Ovary (tissue), 7 donors: ENCODE measurements at regions not wholly inside any gene's neighbourhood (a gene's known extent, or its start where the extent isn't known, plus 50 kb on each side); places are given as distances from the start of the nearest gene placed in this dataset.

ENCODE experiments used
- DNase-seq, 5 donors: peaks; one replicate each; pipeline ENCODE4 v3.0.0-alpha.2; 2019 to 2020
- H3K27ac ChIP-seq, 2 donors: fragments of 200-600 bp; one replicate each; pipeline versions ENCODE4 v1.5.1 to v1.8.0; 2019 to 2022
- H3K27me3 ChIP-seq: fragments of 200-600 bp; one replicate; pipeline ENCODE4 v1.8.0; 2022
- H3K36me3 ChIP-seq: fragments of 200-600 bp; sonication (generic); one replicate; pipeline ENCODE4 v1.5.1; 2019
- H3K4me1 ChIP-seq: one replicate; pipeline ENCODE4 v1.8.1; 2013; ENCODE audit warnings: mild to moderate bottlenecking, moderate library complexity; ENCODE audit not compliant: insufficient read depth
- H3K4me3 ChIP-seq: fragments of 200-600 bp; sonication (generic); one replicate; pipeline ENCODE4 v1.5.1; 2017
- H3K9me3 ChIP-seq, 2 donors: fragments of 200-600 bp in 1 of 2; sonication (generic) in 1 of 2; one replicate each; pipeline versions ENCODE4 v1.5.1 to v1.8.1; 2013 to 2019; ENCODE audit warnings: mild to moderate bottlenecking in 1 of 2, moderate library complexity in 1 of 2
- EP300 ChIP-seq: sonication (generic); formaldehyde crosslinking; IDR thresholded peaks from one replicate; pipeline ENCODE4 v1.6.1; 2017; ENCODE audit warnings: antibody characterized with exemption
- POLR2A ChIP-seq: fragments of 450-650 bp; IDR thresholded peaks from one replicate; pipeline ENCODE4 v1.6.1; 2017; ENCODE audit warnings: antibody characterized with exemption, mild to moderate bottlenecking, moderate library complexity
- WGBS, 3 donors: extraction: QIAGEN DNeasy Blood & Tissue Kit in 1 of 3; methylation state at CpG; one replicate each; pipeline versions ENCODE4 v1.1.5 to v1.1.7; 2013 to 2017; 5-methylcytosine and 5-hydroxymethylcytosine counted together
- intact Hi-C, 4 donors: fragments of 100-400 bp; cut with DNase I; formaldehyde crosslinking; loops; one replicate each; pipeline versions ENCODE4 v1.11.0 to v1.15.1; 2022 to 2023
- TF ChIP-seq, protein P1 (sequence below), 3 donors: fragments of 450-650 bp in 2 of 3; fragments of 200-600 bp in 1 of 3; IDR thresholded peaks; one replicate each; pipeline versions ENCODE4 v1.5.1 to v1.8.0; 2016 to 2022; ENCODE audit warnings: antibody characterized with exemption in 3 of 3, mild to moderate bottlenecking in 1 of 3
- donor health status: DM: no; HTN: no; CAD: no; lungs with moderate emphysema.
- donor health status: DM: no; HTN: no; CAD: no.
- donor health status: Bipolar disorder and iron deficiency.
- donor health status: DM: no; HTN: no; CAD: no.
- donor health status: DM: yes; HTN: yes; CAD: no.

DNA sequence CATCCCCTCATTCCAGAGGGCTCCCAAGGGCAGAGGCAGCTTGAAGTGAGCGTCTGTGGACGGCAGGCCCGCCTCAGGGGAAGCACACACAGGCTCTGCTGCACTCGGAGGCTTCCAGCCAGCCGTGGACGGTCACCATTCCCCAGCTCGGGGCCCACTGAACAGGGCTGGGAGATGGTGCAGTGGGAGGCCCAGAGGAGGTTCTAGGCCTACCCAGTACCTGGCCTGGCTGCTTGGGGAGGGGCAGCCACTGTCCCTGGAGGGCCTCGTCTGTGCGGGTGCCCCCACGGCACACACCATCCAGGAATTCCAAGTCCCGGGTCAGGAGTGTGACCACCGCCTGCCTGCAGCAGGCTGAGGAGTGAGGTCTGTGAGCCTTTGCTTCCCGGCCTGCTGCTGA lies 80.4 kb downstream of the SIK1 start:
- no peaks in the 10 kb centered on the region for H3K36me3 ChIP-seq
- no peak for TF ChIP-seq EP300
- TF ChIP-seq POLR2A: no peak
- TF ChIP-seq, protein P1, sequence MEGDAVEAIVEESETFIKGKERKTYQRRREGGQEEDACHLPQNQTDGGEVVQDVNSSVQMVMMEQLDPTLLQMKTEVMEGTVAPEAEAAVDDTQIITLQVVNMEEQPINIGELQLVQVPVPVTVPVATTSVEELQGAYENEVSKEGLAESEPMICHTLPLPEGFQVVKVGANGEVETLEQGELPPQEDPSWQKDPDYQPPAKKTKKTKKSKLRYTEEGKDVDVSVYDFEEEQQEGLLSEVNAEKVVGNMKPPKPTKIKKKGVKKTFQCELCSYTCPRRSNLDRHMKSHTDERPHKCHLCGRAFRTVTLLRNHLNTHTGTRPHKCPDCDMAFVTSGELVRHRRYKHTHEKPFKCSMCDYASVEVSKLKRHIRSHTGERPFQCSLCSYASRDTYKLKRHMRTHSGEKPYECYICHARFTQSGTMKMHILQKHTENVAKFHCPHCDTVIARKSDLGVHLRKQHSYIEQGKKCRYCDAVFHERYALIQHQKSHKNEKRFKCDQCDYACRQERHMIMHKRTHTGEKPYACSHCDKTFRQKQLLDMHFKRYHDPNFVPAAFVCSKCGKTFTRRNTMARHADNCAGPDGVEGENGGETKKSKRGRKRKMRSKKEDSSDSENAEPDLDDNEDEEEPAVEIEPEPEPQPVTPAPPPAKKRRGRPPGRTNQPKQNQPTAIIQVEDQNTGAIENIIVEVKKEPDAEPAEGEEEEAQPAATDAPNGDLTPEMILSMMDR (IDR thresholded peaks at IDR 0.05): no peak
- intact Hi-C loops: no loop called here
- no peak overlapping the region for H3K27ac ChIP-seq
- H3K27me3 ChIP-seq: no peaks in the 10 kb centered on the region
- H3K9me3 ChIP-seq: no peaks in the 10 kb centered on the region
- no peak overlapping the region for H3K4me3 ChIP-seq
- WGBS, 3 donors: 89 to 90% (median 90%) methylated on average over 13 of the region's 13 CpGs
- peaks cover 10% of the 10 kb centered on the region for H3K4me1 ChIP-seq
- DNase-seq: no peak

DNA sequence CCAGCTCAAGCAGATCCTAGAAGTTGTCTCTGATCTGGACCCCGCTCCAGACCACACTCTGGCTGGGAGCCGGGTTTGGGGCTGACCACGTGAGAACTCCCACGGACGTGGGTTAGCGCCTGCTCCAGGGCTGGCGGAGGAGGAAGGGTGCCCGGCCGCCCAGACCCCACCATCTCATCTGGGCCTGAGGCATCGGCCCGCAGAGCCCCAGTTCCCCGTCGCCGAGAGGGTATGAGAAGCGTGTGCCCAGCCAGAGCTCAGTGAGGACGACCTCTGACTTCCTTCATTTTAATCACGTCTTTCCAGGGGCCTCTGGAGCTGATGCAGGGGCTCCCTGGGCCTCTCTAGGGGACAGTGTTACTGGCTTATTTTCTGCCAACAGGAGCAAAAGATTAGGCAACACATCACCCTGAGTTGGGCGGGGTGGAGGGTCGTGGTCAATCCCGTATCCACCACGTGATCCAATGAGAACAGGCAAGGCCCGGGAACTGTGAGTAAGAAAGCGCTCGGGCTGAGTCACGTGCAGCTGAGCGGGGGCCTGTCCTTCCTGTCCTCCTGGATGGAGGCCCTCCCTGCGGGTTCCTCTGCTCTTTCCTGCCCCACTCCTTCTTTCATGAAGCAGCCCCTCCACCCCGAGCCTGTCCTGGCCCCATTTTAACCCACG lies 81.1 kb downstream of the SIK1 start:
- Histone ChIP-seq H3K27me3 (no peaks in the 10 kb centered on the region), H3K9me3 (no peaks in the 10 kb centered on the region), H3K4me1 (peaks cover 10% of the 10 kb centered on the region), H3K4me3 (no peak overlapping the region), H3K27ac (no peak overlapping the region), H3K36me3 (no peaks in the 10 kb centered on the region)
- intact Hi-C loops: no loop called here
- TF ChIP-seq EP300 (no peak), POLR2A (no peak)
- TF ChIP-seq, protein P1 (IDR thresholded peaks at IDR 0.05): no peak
- no peak for DNase-seq
- WGBS, 3 donors: 89 to 91% (median 89%) methylated on average over 28 to 29 of the region's 29 CpGs

DNA sequence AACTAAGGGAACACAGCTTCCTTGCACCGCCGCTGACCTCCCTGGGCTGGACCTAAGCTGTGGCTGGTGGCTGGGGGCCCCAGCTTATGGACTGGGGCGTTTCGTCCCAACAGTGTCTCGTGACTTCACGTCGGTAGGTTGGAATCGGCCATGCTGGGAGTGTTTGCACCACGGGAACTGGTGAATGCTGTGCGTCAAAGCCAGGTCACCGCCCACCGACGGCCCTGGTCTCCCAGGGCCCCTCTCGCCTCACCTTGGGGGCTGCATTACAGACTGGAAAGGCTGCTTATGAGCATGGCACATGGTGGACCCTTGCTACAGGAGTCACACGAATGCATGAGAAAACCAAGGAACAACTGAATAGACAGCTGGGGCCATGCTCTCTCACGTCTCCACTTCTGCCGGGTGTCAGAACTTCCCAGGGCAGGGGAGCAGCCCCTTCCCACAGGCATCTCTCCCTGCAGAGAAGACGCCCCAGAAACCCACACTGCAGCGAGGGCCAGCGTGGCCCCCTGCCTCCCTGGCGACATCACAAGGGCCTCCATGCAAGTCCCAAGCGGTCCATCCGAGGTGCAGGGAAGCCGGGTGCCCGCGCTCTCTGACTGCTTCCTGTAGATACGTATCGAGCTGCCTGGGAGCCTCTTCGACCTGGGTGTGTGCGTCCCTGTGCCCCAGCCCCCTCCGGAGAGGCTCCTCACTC lies 81.7 kb downstream of the SIK1 start:
- Histone ChIP-seq H3K4me3 (no peak overlapping the region), H3K4me1 (peaks cover 13% of the 10 kb centered on the region), H3K36me3 (no peaks in the 10 kb centered on the region), H3K27ac (no peak overlapping the region), H3K9me3 (no peaks in the 10 kb centered on the region), H3K27me3 (no peaks in the 10 kb centered on the region)
- 90 to 93% (median 92%) methylated on average over 31 of the region's 31 CpGs for WGBS, 3 donors
- intact Hi-C loops: no loop called here
- no peak for DNase-seq
- TF ChIP-seq, protein P1 (IDR thresholded peaks at IDR 0.05): no peak
- TF ChIP-seq POLR2A (no peak), EP300 (no peak)

DNA sequence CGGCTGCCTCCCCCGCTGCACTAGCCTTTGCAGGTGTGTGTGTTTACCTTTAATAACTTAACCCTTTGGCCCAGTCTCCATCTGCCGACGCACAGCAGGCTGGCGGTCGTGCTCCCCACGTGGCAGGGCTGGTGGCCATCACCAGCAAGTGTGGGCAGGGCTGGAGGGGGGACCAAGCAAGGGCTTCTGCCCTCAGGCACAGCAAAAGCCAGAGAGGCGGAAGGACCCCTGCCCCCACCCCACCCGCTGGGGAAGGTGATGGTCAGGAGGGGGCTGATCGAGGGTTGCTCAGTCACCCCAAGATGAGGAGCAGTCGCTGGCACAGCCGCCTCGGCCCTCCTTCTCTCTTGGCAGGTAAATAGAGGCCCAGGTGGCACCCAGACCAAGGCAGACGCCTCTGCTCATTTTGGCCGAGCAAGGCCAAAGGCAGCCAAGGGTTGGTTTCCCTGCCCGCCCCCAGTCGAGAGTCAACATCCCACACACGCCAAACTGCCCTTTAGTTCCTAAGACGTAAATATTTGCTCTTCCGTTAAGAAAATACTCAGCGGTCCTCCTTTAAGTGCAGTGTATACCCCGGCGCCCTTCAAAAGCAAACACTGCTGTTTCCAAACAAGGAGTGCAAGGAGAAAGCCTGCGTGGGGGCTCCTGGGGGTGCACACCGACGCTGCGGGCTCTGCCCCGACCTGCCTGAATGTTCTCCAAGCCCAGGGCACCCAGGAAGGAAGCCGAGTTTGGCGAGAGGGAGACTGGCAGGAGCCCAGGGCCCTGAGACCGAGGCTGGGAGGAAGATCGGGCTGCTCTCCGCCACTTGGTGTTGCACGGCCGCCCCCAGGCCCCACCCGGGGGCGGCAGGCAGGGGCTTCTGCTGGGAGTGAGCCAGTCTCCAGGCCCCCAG lies 82.7 kb downstream of the SIK1 start:
- H3K9me3 ChIP-seq: no peaks in the 10 kb centered on the region
- H3K4me3 ChIP-seq: no peak overlapping the region
- H3K27ac ChIP-seq: no peak overlapping the region
- H3K27me3 ChIP-seq: no peaks in the 10 kb centered on the region
- H3K4me1 ChIP-seq: peaks cover 13% of the 10 kb centered on the region
- TF ChIP-seq POLR2A (no peak), EP300 (no peak)
- TF ChIP-seq, protein P1 (IDR thresholded peaks at IDR 0.05): no peak
- H3K36me3 ChIP-seq: no peaks in the 10 kb centered on the region
- 24 to 43% (median 28%) methylated on average over 36 to 37 of the region's 37 CpGs for WGBS, 3 donors
- DNase-seq: peak in 2 of 5 donors; percentile 38 to 67
- intact Hi-C loops: no loop called here
